ENCODE measurements at regions not wholly inside any gene's neighbourhood (a gene's known extent, or its start where the extent isn't known, plus 50 kb on each side); places are given as distances from the start of the nearest gene placed in this dataset.

DNA sequence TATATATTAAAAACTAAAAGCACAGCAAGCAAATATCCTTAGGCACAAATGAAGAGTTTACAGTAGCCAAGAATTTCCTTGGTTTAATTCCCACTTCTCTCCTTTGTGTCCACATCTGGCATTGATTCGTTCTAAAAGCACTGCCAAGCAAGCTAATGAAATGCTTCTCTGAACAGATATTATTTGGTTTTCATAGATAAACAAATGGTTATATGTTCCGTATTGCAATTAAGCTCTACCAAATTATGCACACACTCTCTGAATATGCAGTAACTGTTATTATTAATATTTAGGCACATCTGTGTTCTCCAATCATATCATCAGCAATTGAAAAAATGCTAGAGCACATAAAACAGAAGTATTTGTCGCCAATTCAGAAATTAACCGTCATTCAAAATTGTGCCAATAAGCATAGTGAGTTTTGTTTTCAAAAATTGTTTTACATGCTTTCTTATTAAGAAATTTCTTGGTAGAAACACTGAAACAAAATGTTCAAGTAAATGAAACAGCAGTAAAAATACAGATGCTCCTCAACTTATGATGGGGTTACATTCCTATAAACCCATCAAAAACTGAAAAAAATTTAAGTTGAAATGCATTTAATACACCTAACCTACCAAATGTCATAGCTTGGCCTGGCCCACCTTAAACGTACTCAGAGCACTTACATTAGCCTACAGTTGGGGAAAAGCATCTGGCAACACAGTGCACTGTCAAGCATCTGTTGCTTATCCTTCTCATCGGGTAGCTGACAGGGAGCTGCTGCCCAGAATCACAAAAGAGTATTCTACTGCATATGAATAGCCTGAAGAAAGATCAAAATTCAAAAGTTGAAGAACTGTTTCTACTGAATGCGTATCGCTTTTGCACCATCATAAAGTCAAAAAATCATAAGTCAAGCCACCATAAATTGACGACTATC is 2134.7 kb downstream of the PCDH9 start:
- TF ChIP-seq POLR2AphosphoS5 (IDR thresholded peaks at IDR 0.05; ENCODE audit: low read depth) (no peak), JUNB (IDR thresholded peaks at IDR 0.05; ENCODE audit: unreplicated experiment) (no peak), EZH2 (IDR thresholded peaks at IDR 0.05; ENCODE audit: low read depth, unreplicated experiment) (no peak), CREB1 (CRISPR knock-in tag; IDR thresholded peaks at IDR 0.05; ENCODE audit: low read depth) (no peak), EZH2phosphoT487 (IDR thresholded peaks at IDR 0.05; ENCODE audit: unreplicated experiment) (no peak), STAT1 (IDR thresholded peaks at IDR 0.05; ENCODE audit: unreplicated experiment) (no peak), ZNF114 (CRISPR knock-in tag; IDR thresholded peaks at IDR 0.05) (no peak), NANOG (IDR thresholded peaks at IDR 0.05; ENCODE audit: borderline replicate concordance) (no peak), ZNF331 (CRISPR knock-in tag; IDR thresholded peaks at IDR 0.05; ENCODE audit: low read depth) (no peak)
- TF ChIP-seq, protein P1, sequence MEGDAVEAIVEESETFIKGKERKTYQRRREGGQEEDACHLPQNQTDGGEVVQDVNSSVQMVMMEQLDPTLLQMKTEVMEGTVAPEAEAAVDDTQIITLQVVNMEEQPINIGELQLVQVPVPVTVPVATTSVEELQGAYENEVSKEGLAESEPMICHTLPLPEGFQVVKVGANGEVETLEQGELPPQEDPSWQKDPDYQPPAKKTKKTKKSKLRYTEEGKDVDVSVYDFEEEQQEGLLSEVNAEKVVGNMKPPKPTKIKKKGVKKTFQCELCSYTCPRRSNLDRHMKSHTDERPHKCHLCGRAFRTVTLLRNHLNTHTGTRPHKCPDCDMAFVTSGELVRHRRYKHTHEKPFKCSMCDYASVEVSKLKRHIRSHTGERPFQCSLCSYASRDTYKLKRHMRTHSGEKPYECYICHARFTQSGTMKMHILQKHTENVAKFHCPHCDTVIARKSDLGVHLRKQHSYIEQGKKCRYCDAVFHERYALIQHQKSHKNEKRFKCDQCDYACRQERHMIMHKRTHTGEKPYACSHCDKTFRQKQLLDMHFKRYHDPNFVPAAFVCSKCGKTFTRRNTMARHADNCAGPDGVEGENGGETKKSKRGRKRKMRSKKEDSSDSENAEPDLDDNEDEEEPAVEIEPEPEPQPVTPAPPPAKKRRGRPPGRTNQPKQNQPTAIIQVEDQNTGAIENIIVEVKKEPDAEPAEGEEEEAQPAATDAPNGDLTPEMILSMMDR (conservative IDR thresholded peaks at IDR 0.05; ENCODE audit: low read depth in 2 of 2): no peak
- TF ChIP-seq, protein P2, sequence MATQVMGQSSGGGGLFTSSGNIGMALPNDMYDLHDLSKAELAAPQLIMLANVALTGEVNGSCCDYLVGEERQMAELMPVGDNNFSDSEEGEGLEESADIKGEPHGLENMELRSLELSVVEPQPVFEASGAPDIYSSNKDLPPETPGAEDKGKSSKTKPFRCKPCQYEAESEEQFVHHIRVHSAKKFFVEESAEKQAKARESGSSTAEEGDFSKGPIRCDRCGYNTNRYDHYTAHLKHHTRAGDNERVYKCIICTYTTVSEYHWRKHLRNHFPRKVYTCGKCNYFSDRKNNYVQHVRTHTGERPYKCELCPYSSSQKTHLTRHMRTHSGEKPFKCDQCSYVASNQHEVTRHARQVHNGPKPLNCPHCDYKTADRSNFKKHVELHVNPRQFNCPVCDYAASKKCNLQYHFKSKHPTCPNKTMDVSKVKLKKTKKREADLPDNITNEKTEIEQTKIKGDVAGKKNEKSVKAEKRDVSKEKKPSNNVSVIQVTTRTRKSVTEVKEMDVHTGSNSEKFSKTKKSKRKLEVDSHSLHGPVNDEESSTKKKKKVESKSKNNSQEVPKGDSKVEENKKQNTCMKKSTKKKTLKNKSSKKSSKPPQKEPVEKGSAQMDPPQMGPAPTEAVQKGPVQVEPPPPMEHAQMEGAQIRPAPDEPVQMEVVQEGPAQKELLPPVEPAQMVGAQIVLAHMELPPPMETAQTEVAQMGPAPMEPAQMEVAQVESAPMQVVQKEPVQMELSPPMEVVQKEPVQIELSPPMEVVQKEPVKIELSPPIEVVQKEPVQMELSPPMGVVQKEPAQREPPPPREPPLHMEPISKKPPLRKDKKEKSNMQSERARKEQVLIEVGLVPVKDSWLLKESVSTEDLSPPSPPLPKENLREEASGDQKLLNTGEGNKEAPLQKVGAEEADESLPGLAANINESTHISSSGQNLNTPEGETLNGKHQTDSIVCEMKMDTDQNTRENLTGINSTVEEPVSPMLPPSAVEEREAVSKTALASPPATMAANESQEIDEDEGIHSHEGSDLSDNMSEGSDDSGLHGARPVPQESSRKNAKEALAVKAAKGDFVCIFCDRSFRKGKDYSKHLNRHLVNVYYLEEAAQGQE (IDR thresholded peaks at IDR 0.05; ENCODE audit: unreplicated experiment): no peak
- TF ChIP-seq, protein P3, sequence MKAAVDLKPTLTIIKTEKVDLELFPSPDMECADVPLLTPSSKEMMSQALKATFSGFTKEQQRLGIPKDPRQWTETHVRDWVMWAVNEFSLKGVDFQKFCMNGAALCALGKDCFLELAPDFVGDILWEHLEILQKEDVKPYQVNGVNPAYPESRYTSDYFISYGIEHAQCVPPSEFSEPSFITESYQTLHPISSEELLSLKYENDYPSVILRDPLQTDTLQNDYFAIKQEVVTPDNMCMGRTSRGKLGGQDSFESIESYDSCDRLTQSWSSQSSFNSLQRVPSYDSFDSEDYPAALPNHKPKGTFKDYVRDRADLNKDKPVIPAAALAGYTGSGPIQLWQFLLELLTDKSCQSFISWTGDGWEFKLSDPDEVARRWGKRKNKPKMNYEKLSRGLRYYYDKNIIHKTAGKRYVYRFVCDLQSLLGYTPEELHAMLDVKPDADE (IDR thresholded peaks at IDR 0.05): no peak

Measured in GM23338 (cell line).